ENCODE measurements at regions not wholly inside any gene's neighbourhood (a gene's known extent, or its start where the extent isn't known, plus 50 kb on each side); places are given as distances from the start of the nearest gene placed in this dataset.

DNA sequence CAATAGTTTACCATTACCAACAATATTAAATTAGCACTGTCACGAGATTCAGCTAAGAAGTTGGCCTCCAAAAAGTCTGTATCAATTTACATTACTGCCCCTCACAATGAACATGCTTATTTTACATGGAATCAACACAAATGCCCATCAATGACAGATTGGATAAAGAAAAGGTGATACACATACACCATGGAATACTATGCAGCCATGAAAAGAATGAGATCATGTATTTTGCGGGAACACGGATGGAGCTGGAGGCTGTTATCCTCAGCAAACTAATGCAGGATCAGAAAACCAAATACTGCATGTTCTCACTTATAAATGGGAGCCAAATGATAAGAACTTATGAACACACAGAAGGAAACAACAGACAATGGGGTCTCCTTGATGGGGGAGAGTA, 211.8 kb upstream of the RREB1 start:
- 98 to 99% methylated on average over 3 of the region's 3 CpGs for WGBS, 2 donors
- H3K27ac ChIP-seq (ENCODE audit: low read depth in 1 of 2, low read length in 1 of 2): no peak overlapping the region
- peaks cover 0 to 9% (median under 1%) of the 10 kb centered on the region in 5 donors for H3K4me1 ChIP-seq (ENCODE audit: control insufficient read depth in 5 of 5, insufficient read depth in 5 of 5, low read length in 5 of 5)
- H3K4me3 ChIP-seq: no peak overlapping the region
- no peaks in the 10 kb centered on the region for H3K27me3 ChIP-seq (ENCODE audit: control insufficient read depth in 3 of 3, insufficient read depth in 3 of 3, low read length in 2 of 3)
- no peak for DNase-seq
- no peak overlapping the region for H3K9ac ChIP-seq (ENCODE audit: insufficient read depth in 1 of 2, low read length in 2 of 2)
- ATAC-seq (ENCODE audit: insufficient read depth, low FRiP score): no peak
- no peaks in the 10 kb centered on the region for H3K9me3 ChIP-seq (ENCODE audit: control insufficient read depth in 4 of 4, insufficient read depth in 3 of 4, low read length in 3 of 4)
- no peaks in the 10 kb centered on the region for H3K36me3 ChIP-seq (ENCODE audit: control insufficient read depth in 4 of 4, insufficient read depth in 4 of 4, low read length in 4 of 4)
- TF ChIP-seq, protein P1, sequence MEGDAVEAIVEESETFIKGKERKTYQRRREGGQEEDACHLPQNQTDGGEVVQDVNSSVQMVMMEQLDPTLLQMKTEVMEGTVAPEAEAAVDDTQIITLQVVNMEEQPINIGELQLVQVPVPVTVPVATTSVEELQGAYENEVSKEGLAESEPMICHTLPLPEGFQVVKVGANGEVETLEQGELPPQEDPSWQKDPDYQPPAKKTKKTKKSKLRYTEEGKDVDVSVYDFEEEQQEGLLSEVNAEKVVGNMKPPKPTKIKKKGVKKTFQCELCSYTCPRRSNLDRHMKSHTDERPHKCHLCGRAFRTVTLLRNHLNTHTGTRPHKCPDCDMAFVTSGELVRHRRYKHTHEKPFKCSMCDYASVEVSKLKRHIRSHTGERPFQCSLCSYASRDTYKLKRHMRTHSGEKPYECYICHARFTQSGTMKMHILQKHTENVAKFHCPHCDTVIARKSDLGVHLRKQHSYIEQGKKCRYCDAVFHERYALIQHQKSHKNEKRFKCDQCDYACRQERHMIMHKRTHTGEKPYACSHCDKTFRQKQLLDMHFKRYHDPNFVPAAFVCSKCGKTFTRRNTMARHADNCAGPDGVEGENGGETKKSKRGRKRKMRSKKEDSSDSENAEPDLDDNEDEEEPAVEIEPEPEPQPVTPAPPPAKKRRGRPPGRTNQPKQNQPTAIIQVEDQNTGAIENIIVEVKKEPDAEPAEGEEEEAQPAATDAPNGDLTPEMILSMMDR (IDR thresholded peaks at IDR 0.05; ENCODE audit: control extremely low read depth, extremely low read depth): no peak

GRCh38 chr6:6897140-6897539, 210.6 kb upstream of the RREB1 start:
- WGBS, 2 donors: 86 to 87% methylated on average over 3 of the region's 3 CpGs
- DNase-seq: no peak

GRCh38 chr6:6900569-6901204, 207.1 kb upstream of the RREB1 start:
- TF ChIP-seq, protein P1 (IDR thresholded peaks at IDR 0.05; ENCODE audit: control extremely low read depth, extremely low read depth): no peak
- WGBS, 2 donors: 45 to 58% methylated on average over 15 of the region's 15 CpGs
- no peaks in the 10 kb centered on the region for H3K36me3 ChIP-seq (ENCODE audit: control insufficient read depth in 4 of 4, insufficient read depth in 4 of 4, low read length in 4 of 4)
- H3K27ac ChIP-seq (ENCODE audit: low read depth in 1 of 2, low read length in 1 of 2): no peak overlapping the region
- no peak overlapping the region for H3K4me3 ChIP-seq
- no peaks in the 10 kb centered on the region for H3K27me3 ChIP-seq (ENCODE audit: control insufficient read depth in 3 of 3, insufficient read depth in 3 of 3, low read length in 2 of 3)
- ATAC-seq (ENCODE audit: insufficient read depth, low FRiP score): no peak
- no peak for DNase-seq
- peaks cover 0 to 3% (median 0%) of the 10 kb centered on the region in 4 donors for H3K9me3 ChIP-seq (ENCODE audit: control insufficient read depth in 4 of 4, insufficient read depth in 3 of 4, low read length in 3 of 4)
- H3K4me1 ChIP-seq (ENCODE audit: control insufficient read depth in 5 of 5, insufficient read depth in 5 of 5, low read length in 5 of 5): peaks cover 0 to 7% (median 1%) of the 10 kb centered on the region in 5 donors
- no peak overlapping the region for H3K9ac ChIP-seq (ENCODE audit: insufficient read depth in 1 of 2, low read length in 2 of 2)

More at GRCh38 chr6:6897140-6897539, 210.6 kb upstream of the RREB1 start:
- TF ChIP-seq, protein P1 (IDR thresholded peaks at IDR 0.05; ENCODE audit: control extremely low read depth, extremely low read depth): no peak
- no peak overlapping the region for H3K27ac ChIP-seq (ENCODE audit: low read depth in 1 of 2, low read length in 1 of 2)
- H3K36me3 ChIP-seq (ENCODE audit: control insufficient read depth in 4 of 4, insufficient read depth in 4 of 4, low read length in 4 of 4): no peaks in the 10 kb centered on the region
- no peaks in the 10 kb centered on the region for H3K27me3 ChIP-seq (ENCODE audit: control insufficient read depth in 3 of 3, insufficient read depth in 3 of 3, low read length in 2 of 3)
- peaks cover 0 to 5% (median 0%) of the 10 kb centered on the region in 5 donors for H3K4me1 ChIP-seq (ENCODE audit: control insufficient read depth in 5 of 5, insufficient read depth in 5 of 5, low read length in 5 of 5)
- H3K4me3 ChIP-seq: no peak overlapping the region
- H3K9me3 ChIP-seq (ENCODE audit: control insufficient read depth in 4 of 4, insufficient read depth in 3 of 4, low read length in 3 of 4): peaks cover 0 to 2% (median 0%) of the 10 kb centered on the region in 4 donors
- H3K9ac ChIP-seq (ENCODE audit: insufficient read depth in 1 of 2, low read length in 2 of 2): no peak overlapping the region
- ATAC-seq (ENCODE audit: insufficient read depth, low FRiP score): no peak

Data from lung (tissue), 11 donors.